GM12878 (cell line): ENCODE measurements at regions not wholly inside any gene's neighbourhood (a gene's known extent, or its start where the extent isn't known, plus 50 kb on each side); places are given as distances from the start of the nearest gene placed in this dataset.

Source experiments
- ATAC-seq: fragments of 200-7000 bp; cut with Tn5 transposase; 3 replicates; pipeline ENCODE4 v1.9.1; 2020; ENCODE audit warnings: mild to moderate bottlenecking, moderate library complexity
- BruUV-seq: library from RNA; stranded (reverse); fragments of 400-500 nt; replicated peaks from 2 replicates; lab custom pipeline; 2021; lab: Mats Ljungman, UMichigan
- CTCF ChIA-PET: fragments of 300-600 bp; sonication (Branson Sonifier 250); formaldehyde crosslinking; extraction: SDS; loops from one replicate; lab custom pipeline; 2021; ENCODE audit warnings: inconsistent platforms; lab: Yijun Ruan, JAX
- POLR2A ChIA-PET: fragments of 350-600 bp; formaldehyde crosslinking; extraction: SDS; loops from one replicate; lab custom pipeline; 2021; ENCODE audit warnings: inconsistent platforms; lab: Charles Lee
- RAD21 ChIA-PET: fragments of 300-600 bp; sonication (Branson Sonifier 250); formaldehyde crosslinking; loops from one replicate; lab custom pipeline; 2023; ENCODE audit warnings: antibody characterized with exemption; ENCODE audit not compliant: unreplicated experiment; lab: Charles Lee
- SMC1A ChIA-PET: fragments of 300-600 bp; sonication (Branson Sonifier 250); formaldehyde crosslinking; loops from one replicate; lab custom pipeline; 2023; ENCODE audit not compliant: unreplicated experiment, uncharacterized antibody; lab: Charles Lee
- DNase-seq: peaks from one replicate; pipeline ENCODE4 v3.0.0-alpha.2; 2011; ENCODE audit warnings: low read depth, low spot score
- FAIRE-seq: peaks from 3 replicates; lab custom pipeline; 2011; peaks lifted over from hg19 to GRCh38; lab: Jason Lieb, UNC
- H2AFZ ChIP-seq: 2 replicates; pipeline ENCODE4 v1.6.0; 2011; ENCODE audit warnings: low read depth, low read length, control low read depth; ENCODE audit not compliant: control insufficient read depth
- H3K27ac ChIP-seq: 2 replicates; pipeline ENCODE4 v1.5.1; 2011; ENCODE audit warnings: control low read depth; ENCODE audit not compliant: control insufficient read depth, insufficient read depth
- H3K27me3 ChIP-seq, 2 experiments: replicated peaks in 1 of 2; 2 replicates each; pipeline versions ENCODE4 v1.6.0 to v1.6.1; 2011; ENCODE audit warnings: low read length in 1 of 2; ENCODE audit not compliant: control insufficient read depth in 2 of 2, insufficient read depth in 2 of 2
- H3K36me3 ChIP-seq, 2 experiments: 2 replicates each; pipeline ENCODE4 v1.5.1; 2011; ENCODE audit warnings: low read length in 1 of 2; ENCODE audit not compliant: control insufficient read depth in 2 of 2, insufficient read depth in 2 of 2
- H3K4me1 ChIP-seq: 2 replicates; pipeline ENCODE4 v1.6.1; 2011; ENCODE audit warnings: mild to moderate bottlenecking, low read length, moderate library complexity, mixed read lengths; ENCODE audit not compliant: control insufficient read depth, insufficient read depth
- H3K4me2 ChIP-seq: 2 replicates; pipeline ENCODE4 v1.6.0; 2011; ENCODE audit warnings: control low read depth; ENCODE audit not compliant: control insufficient read depth, insufficient read depth
- H3K4me3 ChIP-seq: fragments of 200-600 bp; sonication (generic); 2 replicates; pipeline ENCODE4 v1.5.1; 2016
- H3K79me2 ChIP-seq: 2 replicates; pipeline ENCODE4 v1.6.0; 2011; ENCODE audit warnings: low read length; ENCODE audit not compliant: control insufficient read depth, insufficient read depth
- H3K9ac ChIP-seq: 2 replicates; pipeline ENCODE4 v1.8.0; 2011; ENCODE audit warnings: low read length, control low read depth, mixed read lengths; ENCODE audit not compliant: control insufficient read depth, insufficient read depth
- H3K9me3 ChIP-seq: replicated peaks from 3 replicates; pipeline ENCODE4 v1.5.1; 2011; ENCODE audit warnings: mild to moderate bottlenecking, low read length; ENCODE audit not compliant: control insufficient read depth, insufficient read depth
- H4K20me1 ChIP-seq: 2 replicates; pipeline ENCODE4 v1.6.0; 2011; ENCODE audit not compliant: control insufficient read depth, insufficient read depth
- BRCA1 ChIP-seq: IDR thresholded peaks from 2 replicates; pipeline ENCODE4 v1.6.1; 2011; ENCODE audit warnings: low read depth, low read length, improper control_type of control experiment
- DPF2 ChIP-seq: fragments of 450-650 bp; IDR thresholded peaks from 2 replicates; pipeline ENCODE4 v1.6.1; 2017; ENCODE audit warnings: mild to moderate bottlenecking
- MEF2A ChIP-seq: IDR thresholded peaks from 2 replicates; pipeline ENCODE4 v1.6.1; 2011; ENCODE audit warnings: low read depth, mild to moderate bottlenecking, low read length, moderate library complexity; ENCODE audit not compliant: insufficient read depth
- MTA2 ChIP-seq: fragments of 450-650 bp; IDR thresholded peaks from 2 replicates; pipeline ENCODE4 v1.6.1; 2016; ENCODE audit warnings: low read depth, mild to moderate bottlenecking, moderate library complexity
- MYB ChIP-seq: fragments of 150-350 bp; IDR thresholded peaks from 2 replicates; pipeline ENCODE4 v1.6.1; 2014; ENCODE audit warnings: mild to moderate bottlenecking, low read depth, low read length, borderline replicate concordance
- NFXL1 ChIP-seq: fragments of 450-650 bp; IDR thresholded peaks from 2 replicates; pipeline ENCODE4 v1.6.1; 2017; ENCODE audit warnings: antibody characterized with exemption, mild to moderate bottlenecking, borderline replicate concordance
- NR2F1 ChIP-seq: fragments of 450-650 bp; conservative IDR thresholded peaks from 2 replicates; pipeline ENCODE4 v1.6.1; 2017; ENCODE audit warnings: mild to moderate bottlenecking
- SIX5 ChIP-seq: IDR thresholded peaks from 2 replicates; pipeline ENCODE4 v1.6.1; 2011; ENCODE audit warnings: mild to moderate bottlenecking, low read depth, low read length, moderate library complexity; ENCODE audit not compliant: severe bottlenecking
- SP1 ChIP-seq: IDR thresholded peaks from one replicate; pipeline ENCODE4 v1.6.1; 2011; ENCODE audit warnings: low read depth, low read length
- TARDBP ChIP-seq: IDR thresholded peaks from 2 replicates; pipeline ENCODE4 v1.6.1; 2016; ENCODE audit warnings: borderline replicate concordance
- WGBS: methylation state at CpG from one replicate; pipeline ENCODE4 v1.1.6; 2016; ENCODE audit warnings: low lambda C conversion rate; ENCODE audit not compliant: insufficient replicate concordance, insufficient coverage; ENCODE audit errors: missing lambda C conversion rate; 5-methylcytosine and 5-hydroxymethylcytosine counted together
- in situ Hi-C: fragments of 300-500 bp; cut with MboI; formaldehyde crosslinking; loops from 9 replicates; pipeline ENCODE4 v1.14.3; 2018; ENCODE audit warnings: mixed read lengths
- intact Hi-C: fragments of 100-400 bp; cut with micrococcal nuclease; formaldehyde crosslinking; loops from one replicate; pipeline ENCODE4 v1.14.2; 2022; ENCODE audit not compliant: unreplicated experiment
- TF ChIP-seq, protein P1 (sequence below): fragments of 450-650 bp; IDR thresholded peaks from 2 replicates; pipeline ENCODE4 v1.6.1; 2017; ENCODE audit warnings: borderline replicate concordance
- TF ChIP-seq, protein P2 (sequence below): IDR thresholded peaks from 2 replicates; pipeline ENCODE4 v1.6.1; 2012; ENCODE audit warnings: low read depth, low read length, improper control_type of control experiment

DNA sequence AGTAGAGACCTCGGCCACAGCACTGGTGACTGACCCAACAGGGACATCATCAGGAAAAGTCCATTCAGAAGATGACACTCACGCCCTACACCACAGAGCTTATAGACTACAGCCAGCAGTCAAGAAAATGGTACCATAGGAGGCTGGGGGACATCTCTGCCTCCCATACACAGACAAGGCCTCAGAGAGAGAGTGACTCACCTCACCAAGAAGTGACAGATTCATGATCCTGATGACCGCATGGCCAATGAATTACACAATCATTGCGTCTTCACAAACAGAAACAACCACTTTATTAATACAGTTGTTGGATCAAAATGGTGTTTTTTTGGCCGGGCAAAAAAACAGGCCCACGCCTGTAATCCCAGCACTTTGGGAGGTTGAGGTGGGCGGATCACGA is 260.8 kb upstream of the TSHZ3 start:
- intact Hi-C loops (no loop called here), in situ Hi-C loops (no loop called here)
- no peaks in the 10 kb centered on the region for H3K27me3 ChIP-seq
- FAIRE-seq (no peak), ATAC-seq (no peak), DNase-seq (no peak)
- H3K9ac ChIP-seq = no peak overlapping the region
- SMC1A ChIA-PET = no interaction called here
- no peak overlapping the region for H2AFZ ChIP-seq
- no peak overlapping the region for H3K4me2 ChIP-seq
- RAD21 ChIA-PET = no interaction called here
- H3K36me3 ChIP-seq = no peaks in the 10 kb centered on the region
- no peak overlapping the region for H3K27ac ChIP-seq
- no peaks in the 10 kb centered on the region for H3K79me2 ChIP-seq
- H3K4me3 ChIP-seq = no peak overlapping the region
- H4K20me1 ChIP-seq = no peaks in the 10 kb centered on the region
- H3K9me3 ChIP-seq = no peaks in the 10 kb centered on the region; the same call in 2 of the 3 replicates
- CTCF ChIA-PET = no interaction called here
- BruUV-seq = no TSS peak
- no peaks in the 10 kb centered on the region for H3K4me1 ChIP-seq
- POLR2A ChIA-PET = no interaction called here
- 34% methylated on average over 8 of the region's 8 CpGs for WGBS
- TF ChIP-seq MTA2 (no peak), MYB (no peak), SP1 (no peak), NR2F1 (no peak), SIX5 (no peak), MEF2A (no peak), DPF2 (no peak), NFXL1 (no peak), TARDBP (no peak), BRCA1 (no peak)
- TF ChIP-seq, protein P1, sequence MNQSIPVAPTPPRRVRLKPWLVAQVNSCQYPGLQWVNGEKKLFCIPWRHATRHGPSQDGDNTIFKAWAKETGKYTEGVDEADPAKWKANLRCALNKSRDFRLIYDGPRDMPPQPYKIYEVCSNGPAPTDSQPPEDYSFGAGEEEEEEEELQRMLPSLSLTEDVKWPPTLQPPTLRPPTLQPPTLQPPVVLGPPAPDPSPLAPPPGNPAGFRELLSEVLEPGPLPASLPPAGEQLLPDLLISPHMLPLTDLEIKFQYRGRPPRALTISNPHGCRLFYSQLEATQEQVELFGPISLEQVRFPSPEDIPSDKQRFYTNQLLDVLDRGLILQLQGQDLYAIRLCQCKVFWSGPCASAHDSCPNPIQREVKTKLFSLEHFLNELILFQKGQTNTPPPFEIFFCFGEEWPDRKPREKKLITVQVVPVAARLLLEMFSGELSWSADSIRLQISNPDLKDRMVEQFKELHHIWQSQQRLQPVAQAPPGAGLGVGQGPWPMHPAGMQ = no peak
- TF ChIP-seq, protein P2, sequence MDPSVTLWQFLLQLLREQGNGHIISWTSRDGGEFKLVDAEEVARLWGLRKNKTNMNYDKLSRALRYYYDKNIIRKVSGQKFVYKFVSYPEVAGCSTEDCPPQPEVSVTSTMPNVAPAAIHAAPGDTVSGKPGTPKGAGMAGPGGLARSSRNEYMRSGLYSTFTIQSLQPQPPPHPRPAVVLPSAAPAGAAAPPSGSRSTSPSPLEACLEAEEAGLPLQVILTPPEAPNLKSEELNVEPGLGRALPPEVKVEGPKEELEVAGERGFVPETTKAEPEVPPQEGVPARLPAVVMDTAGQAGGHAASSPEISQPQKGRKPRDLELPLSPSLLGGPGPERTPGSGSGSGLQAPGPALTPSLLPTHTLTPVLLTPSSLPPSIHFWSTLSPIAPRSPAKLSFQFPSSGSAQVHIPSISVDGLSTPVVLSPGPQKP = no peak
- TF ChIP-seq, all 136 proteins: peak for 0
